GM12865 (cell line): ENCODE measurements at regions not wholly inside any gene's neighbourhood (a gene's known extent, or its start where the extent isn't known, plus 50 kb on each side); places are given as distances from the start of the nearest gene placed in this dataset.

Experiments used
- DNase-seq: peaks from one replicate; pipeline ENCODE4 v3.0.0; 2010; ENCODE audit warnings: low read depth
- H3K4me3 ChIP-seq: 2 replicates; pipeline ENCODE4 v1.5.1; 2011; ENCODE audit warnings: mild to moderate bottlenecking, low read depth, low read length, control low read depth
- TF ChIP-seq, protein P1 (sequence below): IDR thresholded peaks from 2 replicates; pipeline ENCODE4 v1.5.1; 2011; ENCODE audit warnings: low read length, control low read depth, low read depth, inconsistent platforms; ENCODE audit not compliant: insufficient read depth; ENCODE audit errors: missing control alignments

DNA sequence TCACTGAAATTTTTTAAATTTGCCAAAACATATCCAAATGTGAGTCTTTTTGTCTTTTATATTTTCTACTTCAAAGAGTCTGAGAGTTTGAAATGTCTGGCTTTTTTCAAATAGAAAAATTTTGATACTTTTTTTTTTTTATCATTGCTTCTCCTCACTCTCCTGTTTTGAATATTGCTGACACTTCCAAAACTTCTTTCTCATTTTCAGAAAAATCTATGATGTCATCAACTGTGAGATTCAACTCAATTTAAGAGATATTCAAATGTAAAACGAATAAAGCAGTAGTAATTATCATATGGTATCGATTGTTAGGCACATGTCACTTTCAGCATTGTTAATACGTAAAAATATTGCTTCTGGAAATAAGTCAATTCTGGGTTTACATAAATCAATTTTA lies 505.8 kb upstream of the STEAP1 start:
- TF ChIP-seq, protein P1, sequence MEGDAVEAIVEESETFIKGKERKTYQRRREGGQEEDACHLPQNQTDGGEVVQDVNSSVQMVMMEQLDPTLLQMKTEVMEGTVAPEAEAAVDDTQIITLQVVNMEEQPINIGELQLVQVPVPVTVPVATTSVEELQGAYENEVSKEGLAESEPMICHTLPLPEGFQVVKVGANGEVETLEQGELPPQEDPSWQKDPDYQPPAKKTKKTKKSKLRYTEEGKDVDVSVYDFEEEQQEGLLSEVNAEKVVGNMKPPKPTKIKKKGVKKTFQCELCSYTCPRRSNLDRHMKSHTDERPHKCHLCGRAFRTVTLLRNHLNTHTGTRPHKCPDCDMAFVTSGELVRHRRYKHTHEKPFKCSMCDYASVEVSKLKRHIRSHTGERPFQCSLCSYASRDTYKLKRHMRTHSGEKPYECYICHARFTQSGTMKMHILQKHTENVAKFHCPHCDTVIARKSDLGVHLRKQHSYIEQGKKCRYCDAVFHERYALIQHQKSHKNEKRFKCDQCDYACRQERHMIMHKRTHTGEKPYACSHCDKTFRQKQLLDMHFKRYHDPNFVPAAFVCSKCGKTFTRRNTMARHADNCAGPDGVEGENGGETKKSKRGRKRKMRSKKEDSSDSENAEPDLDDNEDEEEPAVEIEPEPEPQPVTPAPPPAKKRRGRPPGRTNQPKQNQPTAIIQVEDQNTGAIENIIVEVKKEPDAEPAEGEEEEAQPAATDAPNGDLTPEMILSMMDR, result no peak
- DNase-seq, result no peak
- H3K4me3 ChIP-seq, result no peak overlapping the region

DNA sequence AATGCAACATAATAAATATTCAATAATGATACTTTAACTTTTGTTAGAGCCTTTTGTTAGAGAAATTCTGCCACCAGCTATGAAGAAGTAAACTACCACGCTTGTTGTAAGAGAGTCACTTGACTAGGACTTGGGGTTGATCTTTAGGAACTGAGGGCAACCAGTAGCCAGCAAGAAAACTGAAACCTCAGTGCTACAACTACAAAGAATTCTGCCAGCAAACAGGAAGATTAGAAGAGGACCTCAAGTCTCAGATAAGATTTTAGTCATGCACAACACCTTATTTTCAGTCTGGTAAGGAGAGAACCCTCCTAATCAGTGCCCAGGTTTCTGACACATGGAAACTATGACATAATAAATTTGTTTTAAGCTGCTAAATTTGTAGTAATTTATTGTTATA lies 498.3 kb upstream of the STEAP1 start:
- TF ChIP-seq, protein P1, result no peak
- DNase-seq, result no peak

DNA sequence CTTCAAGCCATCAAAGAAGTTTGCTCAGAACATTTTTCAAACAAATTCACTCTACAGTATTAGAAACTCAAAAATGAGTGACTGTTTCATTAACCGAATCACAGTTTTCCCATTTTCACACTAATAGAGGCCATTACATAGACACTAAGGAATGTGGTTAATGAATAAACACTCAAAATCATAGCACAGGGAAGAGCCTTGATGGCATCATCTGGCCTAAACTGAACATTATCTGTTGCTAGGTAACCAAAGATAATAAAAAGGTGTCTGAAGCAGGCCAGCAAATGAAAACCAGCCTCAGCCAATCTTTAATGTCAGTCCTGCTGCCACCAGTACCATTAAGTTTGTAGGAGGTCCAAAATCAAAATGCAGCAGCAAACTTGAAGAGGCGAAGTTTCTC lies 492.4 kb upstream of the STEAP1 start:
- no peak for DNase-seq
- H3K4me3 ChIP-seq, result no peak overlapping the region
- TF ChIP-seq, protein P1, result no peak

More for the DNA sequence above, 498.3 kb upstream of the STEAP1 start:
- H3K4me3 ChIP-seq, result no peak overlapping the region

DNA sequence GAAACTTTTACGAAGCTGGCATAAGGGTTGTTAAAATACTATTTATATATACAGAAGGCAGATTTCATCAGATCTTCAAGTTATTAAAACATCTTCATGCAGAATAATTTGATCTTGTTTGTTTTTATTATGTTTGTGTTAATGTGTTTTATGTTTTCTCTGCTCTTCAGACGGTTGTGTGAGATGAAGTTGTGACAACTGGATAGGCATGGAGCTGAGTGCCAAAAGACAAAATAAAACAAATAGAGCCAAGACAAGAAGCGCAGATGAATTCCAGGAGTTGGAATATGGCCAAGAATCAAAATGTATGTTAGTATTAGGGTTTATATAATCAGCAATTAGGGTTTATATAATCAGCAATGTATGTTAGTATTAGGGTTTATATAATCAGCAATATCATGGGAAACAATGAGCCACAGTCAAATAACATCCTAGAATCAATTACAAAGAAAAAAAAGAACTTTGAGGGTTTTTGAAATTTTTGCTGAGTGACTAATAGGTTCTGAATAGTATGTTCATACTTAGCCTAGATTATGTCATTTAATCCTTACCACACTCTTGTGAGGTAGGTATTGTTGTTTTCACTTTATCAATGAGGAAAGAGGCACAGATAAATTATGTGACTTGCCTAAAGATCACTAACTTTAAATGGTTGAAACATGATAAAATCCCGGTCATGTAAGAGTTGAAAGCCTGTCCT lies 488.0 kb upstream of the STEAP1 start:
- no peak for DNase-seq
- TF ChIP-seq, protein P1, result no peak
- H3K4me3 ChIP-seq, result no peak overlapping the region

DNA sequence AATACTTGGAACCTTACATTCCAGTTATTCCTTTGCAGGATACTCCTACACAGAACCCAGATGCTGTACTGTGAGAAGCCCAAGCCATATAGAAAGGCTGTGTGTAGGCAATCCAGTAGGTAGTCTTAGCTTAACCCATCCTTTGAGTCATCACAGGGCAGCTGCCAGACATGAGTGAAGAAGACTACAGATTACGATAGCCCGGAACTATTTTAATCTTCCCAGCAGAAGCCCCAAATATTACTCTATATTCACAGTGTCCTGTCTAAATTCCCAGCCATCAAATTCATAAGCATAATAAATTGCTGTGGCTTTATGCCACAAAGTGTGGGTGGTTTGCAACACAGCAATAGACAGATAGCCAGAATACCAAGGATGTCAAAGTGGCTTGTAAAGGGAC lies 474.1 kb upstream of the STEAP1 start:
- H3K4me3 ChIP-seq, result no peak overlapping the region
- no peak for DNase-seq
- TF ChIP-seq, protein P1, result no peak

DNA sequence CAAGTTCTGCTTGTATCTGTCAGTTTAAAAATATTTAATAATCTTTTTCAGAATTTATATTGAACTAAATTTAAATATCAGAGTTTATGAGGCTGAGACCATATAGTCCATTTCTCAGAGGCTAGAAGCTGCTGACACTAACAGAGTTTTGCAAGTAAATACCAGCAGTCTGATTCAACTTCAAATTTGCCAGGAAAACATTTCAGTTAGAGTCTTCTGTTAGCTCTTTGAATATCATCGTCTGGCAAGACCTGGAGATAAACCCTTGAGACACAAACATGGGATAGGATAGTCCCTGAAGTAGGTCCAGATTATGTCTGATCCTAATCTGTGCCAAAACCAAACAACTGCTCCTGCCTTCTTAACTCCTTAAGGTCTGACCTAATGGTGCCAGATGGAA lies 472.8 kb upstream of the STEAP1 start:
- DNase-seq, result no peak
- TF ChIP-seq, protein P1, result no peak

DNA sequence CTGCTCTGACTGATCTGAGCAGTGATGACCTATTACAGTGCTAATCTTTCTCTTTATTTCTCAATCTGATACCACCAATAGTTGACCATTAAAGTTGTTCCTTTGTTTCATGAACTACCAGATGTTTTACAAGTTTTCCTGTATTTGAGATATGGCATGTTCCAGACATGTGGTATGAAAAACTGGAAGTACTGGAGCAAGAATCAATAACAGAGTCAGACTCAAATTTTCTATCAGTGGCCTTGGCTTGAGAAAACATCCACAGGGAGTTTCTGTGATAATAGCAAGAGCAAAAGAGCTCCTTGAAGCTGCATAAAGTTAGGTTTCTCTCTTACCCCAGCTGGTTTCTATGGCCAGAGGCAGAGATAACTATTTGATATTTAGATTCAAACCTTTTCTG lies 469.0 kb upstream of the STEAP1 start:
- H3K4me3 ChIP-seq, result no peak overlapping the region
- TF ChIP-seq, protein P1, result no peak
- no peak for DNase-seq

More for the DNA sequence above, 472.8 kb upstream of the STEAP1 start:
- no peak overlapping the region for H3K4me3 ChIP-seq
